Tibial nerve (tissue), 3 donors: ENCODE measurements at regions not wholly inside any gene's neighbourhood (a gene's known extent, or its start where the extent isn't known, plus 50 kb on each side); places are given as distances from the start of the nearest gene placed in this dataset.

ENCODE experiments used
- POLR2A ChIP-seq, 2 donors: fragments of 450-650 bp; IDR thresholded peaks; one replicate each; pipeline ENCODE4 v1.6.1; 2017; ENCODE audit warnings: antibody characterized with exemption in 2 of 2, mild to moderate bottlenecking in 2 of 2, moderate library complexity in 2 of 2
- TF ChIP-seq, protein P1 (sequence below), 5 experiments: fragments of 200-600 bp in 3 of 5; fragments of 450-650 bp in 2 of 5; sonication (generic) in 3 of 5; IDR thresholded peaks; one replicate each; pipeline ENCODE4 v1.5.1; 2016 to 2019; ENCODE audit warnings: antibody characterized with exemption in 5 of 5, mild to moderate bottlenecking in 3 of 5, moderate library complexity in 2 of 5

GRCh38 chr7:68087401-68087800 lies 1090.8 kb downstream of the TYW1 start:
- TF ChIP-seq, protein P1, sequence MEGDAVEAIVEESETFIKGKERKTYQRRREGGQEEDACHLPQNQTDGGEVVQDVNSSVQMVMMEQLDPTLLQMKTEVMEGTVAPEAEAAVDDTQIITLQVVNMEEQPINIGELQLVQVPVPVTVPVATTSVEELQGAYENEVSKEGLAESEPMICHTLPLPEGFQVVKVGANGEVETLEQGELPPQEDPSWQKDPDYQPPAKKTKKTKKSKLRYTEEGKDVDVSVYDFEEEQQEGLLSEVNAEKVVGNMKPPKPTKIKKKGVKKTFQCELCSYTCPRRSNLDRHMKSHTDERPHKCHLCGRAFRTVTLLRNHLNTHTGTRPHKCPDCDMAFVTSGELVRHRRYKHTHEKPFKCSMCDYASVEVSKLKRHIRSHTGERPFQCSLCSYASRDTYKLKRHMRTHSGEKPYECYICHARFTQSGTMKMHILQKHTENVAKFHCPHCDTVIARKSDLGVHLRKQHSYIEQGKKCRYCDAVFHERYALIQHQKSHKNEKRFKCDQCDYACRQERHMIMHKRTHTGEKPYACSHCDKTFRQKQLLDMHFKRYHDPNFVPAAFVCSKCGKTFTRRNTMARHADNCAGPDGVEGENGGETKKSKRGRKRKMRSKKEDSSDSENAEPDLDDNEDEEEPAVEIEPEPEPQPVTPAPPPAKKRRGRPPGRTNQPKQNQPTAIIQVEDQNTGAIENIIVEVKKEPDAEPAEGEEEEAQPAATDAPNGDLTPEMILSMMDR (IDR thresholded peaks at IDR 0.05), result no peak
- TF ChIP-seq POLR2A (IDR thresholded peaks at IDR 0.05), result no peak
